ENCODE measurements at regions not wholly inside any gene's neighbourhood (a gene's known extent, or its start where the extent isn't known, plus 50 kb on each side); places are given as distances from the start of the nearest gene placed in this dataset.

GRCh38 chr18:77708826-77709506 is 459.3 kb downstream of the GALR1 start:
- no peak for TF ChIP-seq CTCF (IDR thresholded peaks at IDR 0.05; ENCODE audit: low read depth, low read length)
- TF ChIP-seq EZH2phosphoT487 (IDR thresholded peaks at IDR 0.05; ENCODE audit: low read depth), result no peak
